Thyroid gland (tissue), 4 donors: ENCODE measurements at regions not wholly inside any gene's neighbourhood (a gene's known extent, or its start where the extent isn't known, plus 50 kb on each side); places are given as distances from the start of the nearest gene placed in this dataset.

Experiments used
- DNase-seq, 2 donors: peaks; one replicate each; pipeline ENCODE4 v3.0.0-alpha.2; 2019
- H3K27ac ChIP-seq, 3 donors: fragments of 200-600 bp; sonication (generic); 1 replicate in 2 of 3; 2 replicates in 1 of 3; pipeline ENCODE4 v1.5.1; 2016 to 2019; ENCODE audit warnings: mild to moderate bottlenecking in 1 of 3, moderate library complexity in 1 of 3
- H3K27me3 ChIP-seq: fragments of 200-600 bp; sonication (generic); one replicate; pipeline ENCODE4 v1.5.1; 2019
- H3K36me3 ChIP-seq, 2 donors: fragments of 200-600 bp; sonication (generic); one replicate each; pipeline ENCODE4 v1.5.1; 2016 to 2019
- H3K4me1 ChIP-seq, 2 donors: fragments of 200-600 bp; sonication (generic); one replicate each; pipeline ENCODE4 v1.5.1; 2017 to 2019
- H3K4me3 ChIP-seq, 3 donors: fragments of 200-600 bp; sonication (generic); replicated peaks in 1 of 3; 1 replicate in 2 of 3; 2 replicates in 1 of 3; pipeline ENCODE4 v1.5.1; 2016; ENCODE audit warnings: mild to moderate bottlenecking in 1 of 3
- H3K9me3 ChIP-seq: fragments of 200-600 bp; sonication (generic); one replicate; pipeline ENCODE4 v1.5.1; 2017
- CTCF ChIP-seq, 6 experiments: fragments of 200-600 bp in 3 of 6; fragments of 450-650 bp in 3 of 6; sonication (generic) in 3 of 6; IDR thresholded peaks; one replicate each; pipeline ENCODE4 v1.5.1; 2016 to 2019; ENCODE audit warnings: antibody characterized with exemption in 6 of 6, mild to moderate bottlenecking in 2 of 6, inconsistent platforms in 1 of 6, moderate library complexity in 1 of 6
- POLR2A ChIP-seq, 2 donors: fragments of 450-650 bp; IDR thresholded peaks; one replicate each; pipeline ENCODE4 v1.6.1; 2017; ENCODE audit warnings: antibody characterized with exemption in 2 of 2, mild to moderate bottlenecking in 2 of 2, moderate library complexity in 1 of 2
- WGBS, 2 donors: methylation state at CpG; one replicate each; pipeline ENCODE4 v1.1.5; 2017; 5-methylcytosine and 5-hydroxymethylcytosine counted together
- intact Hi-C: fragments of 100-400 bp; cut with DNase I; formaldehyde crosslinking; loops from one replicate; pipeline ENCODE4 v1.15.1; 2023

GRCh38 chr11:45597097-45597496 is 68.3 kb downstream of the CHST1 start:
- H3K36me3 ChIP-seq = no peaks in the 10 kb centered on the region
- no peak for DNase-seq
- H3K27ac ChIP-seq = no peak overlapping the region
- 81 to 90% methylated on average over 3 of the region's 3 CpGs for WGBS, 2 donors
- intact Hi-C loops = no loop called here
- no peaks in the 10 kb centered on the region for H3K4me1 ChIP-seq
- no peak overlapping the region for H3K4me3 ChIP-seq
- no peak for TF ChIP-seq POLR2A (IDR thresholded peaks at IDR 0.05)
- TF ChIP-seq CTCF (IDR thresholded peaks at IDR 0.05) = no peak
- H3K27me3 ChIP-seq = no peaks in the 10 kb centered on the region
- H3K9me3 ChIP-seq = no peaks in the 10 kb centered on the region

GRCh38 chr11:45596571-45596970 is 68.9 kb downstream of the CHST1 start:
- intact Hi-C loops = no loop called here
- no peak for DNase-seq
- no peak overlapping the region for H3K27ac ChIP-seq
- H3K4me1 ChIP-seq = no peaks in the 10 kb centered on the region
- no peaks in the 10 kb centered on the region for H3K9me3 ChIP-seq
- H3K36me3 ChIP-seq = no peaks in the 10 kb centered on the region
- no peaks in the 10 kb centered on the region for H3K27me3 ChIP-seq
- H3K4me3 ChIP-seq = no peak overlapping the region
- WGBS, 2 donors = 71 to 75% methylated on average over 6 of the region's 6 CpGs
- TF ChIP-seq CTCF (IDR thresholded peaks at IDR 0.05) = no peak
- no peak for TF ChIP-seq POLR2A (IDR thresholded peaks at IDR 0.05)

GRCh38 chr11:45593992-45594391 is 71.4 kb downstream of the CHST1 start:
- Histone ChIP-seq H3K27ac (no peak overlapping the region), H3K27me3 (no peaks in the 10 kb centered on the region), H3K9me3 (no peaks in the 10 kb centered on the region), H3K36me3 (no peaks in the 10 kb centered on the region), H3K4me1 (peaks cover 0 to 7% of the 10 kb centered on the region in 2 donors), H3K4me3 (no peak overlapping the region)
- intact Hi-C loops = no loop called here
- TF ChIP-seq POLR2A (IDR thresholded peaks at IDR 0.05) = no peak
- no peak for TF ChIP-seq CTCF (IDR thresholded peaks at IDR 0.05)
- WGBS, 2 donors = 93 to 97% methylated on average over 4 of the region's 4 CpGs
- no peak for DNase-seq

GRCh38 chr11:45592636-45593035 is 72.8 kb downstream of the CHST1 start:
- intact Hi-C loops = no loop called here
- DNase-seq = no peak
- no peaks in the 10 kb centered on the region for H3K36me3 ChIP-seq
- H3K4me1 ChIP-seq = peaks cover 0 to 7% of the 10 kb centered on the region in 2 donors
- no peak overlapping the region for H3K27ac ChIP-seq
- H3K9me3 ChIP-seq = no peaks in the 10 kb centered on the region
- WGBS, 2 donors = 55 to 66% methylated on average over 6 of the region's 6 CpGs
- TF ChIP-seq POLR2A (IDR thresholded peaks at IDR 0.05) (no peak), CTCF (IDR thresholded peaks at IDR 0.05) (no peak)
- no peak overlapping the region for H3K4me3 ChIP-seq
- H3K27me3 ChIP-seq = no peaks in the 10 kb centered on the region

GRCh38 chr11:45590743-45591142 is 74.7 kb downstream of the CHST1 start:
- no peaks in the 10 kb centered on the region for H3K9me3 ChIP-seq
- H3K4me3 ChIP-seq = no peak overlapping the region
- no peaks in the 10 kb centered on the region for H3K27me3 ChIP-seq
- peaks cover 0 to 7% of the 10 kb centered on the region in 2 donors for H3K4me1 ChIP-seq
- H3K27ac ChIP-seq = no peak overlapping the region
- 38 to 58% methylated on average over 2 to 3 of the region's 3 CpGs for WGBS, 2 donors
- DNase-seq = peak; percentile 13 to 14
- TF ChIP-seq POLR2A (IDR thresholded peaks at IDR 0.05) (no peak), CTCF (IDR thresholded peaks at IDR 0.05) (no peak)
- intact Hi-C loops = no loop called here
- H3K36me3 ChIP-seq = no peaks in the 10 kb centered on the region
